Fibroblast of lung (primary cell): ENCODE measurements at regions not wholly inside any gene's neighbourhood (a gene's known extent, or its start where the extent isn't known, plus 50 kb on each side); places are given as distances from the start of the nearest gene placed in this dataset.

Experiments
- DNase-seq, 2 donors: peaks; one replicate each; pipeline versions ENCODE4 v3.0.0 to v3.0.0-alpha.2; 2010; ENCODE audit warnings: low read depth in 2 of 2
- H2AFZ ChIP-seq: 2 replicates; pipeline ENCODE4 v1.5.1; 2012; ENCODE audit warnings: low read length, control low read depth, inconsistent platforms
- H3K27ac ChIP-seq: 2 replicates; pipeline ENCODE4 v1.5.1; 2011; ENCODE audit warnings: low read length, control low read depth; ENCODE audit not compliant: insufficient read depth
- H3K27me3 ChIP-seq: 2 replicates; pipeline ENCODE4 v1.5.1; 2011; ENCODE audit warnings: mild to moderate bottlenecking, low read length; ENCODE audit not compliant: control insufficient read depth, insufficient read depth
- H3K36me3 ChIP-seq: 2 replicates; pipeline ENCODE4 v1.5.1; 2011; ENCODE audit warnings: low read length; ENCODE audit not compliant: control insufficient read depth, insufficient read depth
- H3K4me1 ChIP-seq: 2 replicates; pipeline ENCODE4 v1.5.1; 2011; ENCODE audit warnings: low read length; ENCODE audit not compliant: control insufficient read depth, insufficient read depth; ENCODE audit errors: extremely low read depth
- H3K4me2 ChIP-seq: 2 replicates; pipeline ENCODE4 v1.5.1; 2011; ENCODE audit warnings: low read length, control low read depth; ENCODE audit not compliant: insufficient read depth; ENCODE audit errors: extremely low read depth
- H3K4me3 ChIP-seq, 4 experiments: fragments of 200-600 bp in 1 of 4; sonication (generic) in 1 of 4; replicated peaks in 1 of 4; 2 replicates each; pipeline ENCODE4 v1.5.1; 2011 to 2016; ENCODE audit warnings: low read length in 4 of 4, low read depth in 3 of 4, mild to moderate bottlenecking in 3 of 4, control low read depth in 2 of 4, inconsistent platforms in 1 of 4, mixed read lengths in 1 of 4; ENCODE audit not compliant: insufficient read depth in 1 of 4; ENCODE audit errors: control extremely low read depth in 1 of 4
- H3K79me2 ChIP-seq: 2 replicates; pipeline ENCODE4 v1.5.1; 2012; ENCODE audit warnings: mild to moderate bottlenecking, low read length, inconsistent platforms; ENCODE audit not compliant: control insufficient read depth, insufficient read depth
- H3K9ac ChIP-seq: 2 replicates; pipeline ENCODE4 v1.5.1; 2011; ENCODE audit warnings: mild to moderate bottlenecking, low read length, control low read depth; ENCODE audit not compliant: insufficient read depth
- H3K9me3 ChIP-seq: 2 replicates; pipeline ENCODE4 v1.5.1; 2012; ENCODE audit warnings: low read depth, low read length; ENCODE audit not compliant: control insufficient read depth, insufficient read depth
- H4K20me1 ChIP-seq: 2 replicates; pipeline ENCODE4 v1.5.1; 2011; ENCODE audit warnings: low read length; ENCODE audit not compliant: control insufficient read depth, insufficient read depth; ENCODE audit errors: extremely low read depth
- EZH2 ChIP-seq: IDR thresholded peaks from 2 replicates; pipeline ENCODE4 v1.5.1; 2012; ENCODE audit warnings: low read length, control low read depth, mild to moderate bottlenecking; ENCODE audit errors: missing control alignments
- TF ChIP-seq, protein P1 (sequence below), 2 donors: IDR thresholded peaks in 1 of 2; conservative IDR thresholded peaks in 1 of 2; 1 replicate in 1 of 2; 2 replicates in 1 of 2; pipeline ENCODE4 v1.5.1; 2011 to 2012; ENCODE audit warnings: low read length in 2 of 2, control low read depth in 1 of 2, inconsistent platforms in 1 of 2, low read depth in 1 of 2, mild to moderate bottlenecking in 1 of 2

DNA sequence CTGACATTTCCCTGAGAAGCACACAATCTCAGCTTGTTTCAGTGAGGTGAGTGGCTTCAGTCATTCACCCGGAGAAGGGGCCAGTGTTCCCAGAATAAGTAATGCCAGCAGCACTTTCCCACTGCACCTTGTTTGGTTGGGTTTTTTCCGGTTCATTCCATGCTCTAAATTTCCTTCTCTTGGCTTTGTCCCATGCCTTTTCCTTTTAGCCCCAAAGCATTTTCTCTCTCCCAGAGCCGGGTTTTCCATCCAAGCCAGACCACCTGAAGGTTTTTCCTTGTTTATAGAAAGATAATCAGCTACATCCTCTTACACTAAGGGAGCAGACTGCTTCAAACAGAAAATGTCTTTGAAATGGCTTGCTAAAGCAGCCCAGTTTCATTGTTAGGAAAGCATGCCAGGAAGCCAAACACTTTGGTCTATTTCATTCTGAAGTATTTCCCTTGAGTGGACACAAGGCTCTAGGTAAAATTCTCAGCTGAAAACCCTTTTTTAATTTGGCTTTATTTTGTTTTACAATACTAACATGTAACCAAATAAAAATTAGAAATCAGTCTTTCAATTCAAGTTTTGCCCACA, 501.6 kb downstream of the DTWD2 start:
- Histone ChIP-seq H3K36me3 (no peaks in the 10 kb centered on the region), H3K27me3 (no peaks in the 10 kb centered on the region), H3K4me1 (no peaks in the 10 kb centered on the region), H2AFZ (no peak overlapping the region), H3K79me2 (no peaks in the 10 kb centered on the region), H4K20me1 (no peaks in the 10 kb centered on the region), H3K27ac (no peak overlapping the region), H3K9me3 (no peaks in the 10 kb centered on the region), H3K9ac (no peak overlapping the region), H3K4me3 (no peak overlapping the region), H3K4me2 (no peak overlapping the region)
- TF ChIP-seq EZH2, result no peak
- TF ChIP-seq, protein P1, sequence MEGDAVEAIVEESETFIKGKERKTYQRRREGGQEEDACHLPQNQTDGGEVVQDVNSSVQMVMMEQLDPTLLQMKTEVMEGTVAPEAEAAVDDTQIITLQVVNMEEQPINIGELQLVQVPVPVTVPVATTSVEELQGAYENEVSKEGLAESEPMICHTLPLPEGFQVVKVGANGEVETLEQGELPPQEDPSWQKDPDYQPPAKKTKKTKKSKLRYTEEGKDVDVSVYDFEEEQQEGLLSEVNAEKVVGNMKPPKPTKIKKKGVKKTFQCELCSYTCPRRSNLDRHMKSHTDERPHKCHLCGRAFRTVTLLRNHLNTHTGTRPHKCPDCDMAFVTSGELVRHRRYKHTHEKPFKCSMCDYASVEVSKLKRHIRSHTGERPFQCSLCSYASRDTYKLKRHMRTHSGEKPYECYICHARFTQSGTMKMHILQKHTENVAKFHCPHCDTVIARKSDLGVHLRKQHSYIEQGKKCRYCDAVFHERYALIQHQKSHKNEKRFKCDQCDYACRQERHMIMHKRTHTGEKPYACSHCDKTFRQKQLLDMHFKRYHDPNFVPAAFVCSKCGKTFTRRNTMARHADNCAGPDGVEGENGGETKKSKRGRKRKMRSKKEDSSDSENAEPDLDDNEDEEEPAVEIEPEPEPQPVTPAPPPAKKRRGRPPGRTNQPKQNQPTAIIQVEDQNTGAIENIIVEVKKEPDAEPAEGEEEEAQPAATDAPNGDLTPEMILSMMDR (conservative IDR thresholded peaks at IDR 0.05 in 1 of 2, IDR thresholded peaks at IDR 0.05 in 1 of 2; ENCODE audit: low read depth in 1 of 2, low read length in 2 of 2), result no peak
- no peak for DNase-seq

DNA sequence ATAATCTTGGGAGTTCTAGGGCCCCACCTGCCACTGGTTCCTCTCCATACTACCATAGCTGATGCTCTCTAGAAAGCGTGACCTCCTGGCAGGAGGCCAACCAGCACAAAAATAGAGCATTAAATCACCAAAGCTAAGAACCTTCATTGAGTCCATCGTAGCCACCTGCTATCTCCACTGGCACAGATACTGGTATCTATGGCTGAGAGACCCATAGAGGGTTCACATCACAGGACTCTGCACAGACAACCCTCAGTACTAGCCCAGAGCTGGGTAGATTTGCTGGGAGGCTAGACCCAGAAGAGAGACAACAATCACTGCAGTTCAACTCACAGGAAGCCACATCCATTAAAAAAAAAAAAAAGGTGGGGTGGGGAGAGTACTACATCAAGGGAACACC, 509.1 kb downstream of the DTWD2 start:
- H3K9ac ChIP-seq, result no peak overlapping the region
- no peak for DNase-seq

DNA sequence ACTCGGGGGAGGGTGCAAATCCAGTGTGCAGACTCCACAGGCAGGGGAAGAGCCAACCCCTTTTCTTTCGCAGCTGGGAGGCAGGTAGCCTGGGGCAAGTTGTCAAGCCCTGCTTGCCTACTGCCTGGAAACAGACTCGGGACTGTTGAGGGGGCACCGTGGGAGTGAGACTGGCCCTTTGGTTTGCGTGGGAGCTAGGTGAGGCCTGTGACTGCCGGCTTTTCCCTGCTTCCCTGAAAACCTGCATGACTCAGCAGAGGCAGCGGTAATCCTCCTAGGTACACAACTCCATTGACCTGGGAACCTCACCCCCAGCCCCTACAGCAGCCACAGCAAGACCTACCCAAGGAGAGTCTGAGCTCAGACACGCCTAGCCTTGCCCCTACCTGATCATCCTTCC, 509.5 kb downstream of the DTWD2 start:
- Histone ChIP-seq H3K4me1 (no peaks in the 10 kb centered on the region), H3K79me2 (no peaks in the 10 kb centered on the region), H3K36me3 (no peaks in the 10 kb centered on the region), H3K27ac (no peak overlapping the region), H3K4me2 (no peak overlapping the region), H3K9ac (no peak overlapping the region), H2AFZ (no peak overlapping the region), H3K27me3 (no peaks in the 10 kb centered on the region), H3K9me3 (no peaks in the 10 kb centered on the region), H4K20me1 (no peaks in the 10 kb centered on the region), H3K4me3 (no peak overlapping the region)
- DNase-seq, result no peak
- no peak for TF ChIP-seq EZH2
- TF ChIP-seq, protein P1 (conservative IDR thresholded peaks at IDR 0.05 in 1 of 2, IDR thresholded peaks at IDR 0.05 in 1 of 2; ENCODE audit: low read depth in 1 of 2, low read length in 2 of 2), result no peak

More for the DNA sequence above, 509.1 kb downstream of the DTWD2 start:
- Histone ChIP-seq H3K9me3 (no peaks in the 10 kb centered on the region), H3K27me3 (no peaks in the 10 kb centered on the region), H3K79me2 (no peaks in the 10 kb centered on the region), H3K4me3 (no peak overlapping the region), H4K20me1 (no peaks in the 10 kb centered on the region), H3K27ac (no peak overlapping the region), H3K36me3 (no peaks in the 10 kb centered on the region), H3K4me2 (no peak overlapping the region), H3K4me1 (no peaks in the 10 kb centered on the region), H2AFZ (no peak overlapping the region)
- no peak for TF ChIP-seq EZH2
- TF ChIP-seq, protein P1 (conservative IDR thresholded peaks at IDR 0.05 in 1 of 2, IDR thresholded peaks at IDR 0.05 in 1 of 2; ENCODE audit: low read depth in 1 of 2, low read length in 2 of 2), result no peak
